GM23338 (cell line): ENCODE measurements at regions not wholly inside any gene's neighbourhood (a gene's known extent, or its start where the extent isn't known, plus 50 kb on each side); places are given as distances from the start of the nearest gene placed in this dataset.

Experiments used
- CREB1 ChIP-seq: fragments of 250-450 bp; sonication (Bioruptor Pico); IDR thresholded peaks from 2 replicates; pipeline ENCODE4 v1.5.0; 2020; ENCODE audit warnings: low read depth, mild to moderate bottlenecking, moderate library complexity
- CTCF ChIP-seq, 2 experiments: fragments of 200-600 bp in 1 of 2; sonication (generic) in 1 of 2; conservative IDR thresholded peaks; 2 replicates each; pipeline versions ENCODE4 v1.5.1 to v1.6.1; 2016 to 2017; ENCODE audit warnings: antibody characterized with exemption in 2 of 2, low read depth in 2 of 2, mild to moderate bottlenecking in 2 of 2, moderate library complexity in 1 of 2
- ETS1 ChIP-seq: IDR thresholded peaks from 2 replicates; pipeline ENCODE4 v1.6.1; 2016; ENCODE audit warnings: antibody characterized with exemption
- EZH2 ChIP-seq: fragments of 200-600 bp; sonication (generic); IDR thresholded peaks from one replicate; pipeline ENCODE4 v1.8.0; 2017; ENCODE audit warnings: antibody characterized with exemption, mild to moderate bottlenecking, low read depth; ENCODE audit not compliant: unreplicated experiment
- EZH2phosphoT487 ChIP-seq: fragments of 200-600 bp; sonication (generic); IDR thresholded peaks from one replicate; pipeline ENCODE4 v1.8.1; 2018; ENCODE audit warnings: antibody characterized with exemption; ENCODE audit not compliant: unreplicated experiment
- JUNB ChIP-seq: IDR thresholded peaks from one replicate; pipeline ENCODE4 v1.6.1; 2016; ENCODE audit warnings: antibody characterized with exemption; ENCODE audit not compliant: unreplicated experiment
- NANOG ChIP-seq: IDR thresholded peaks from 2 replicates; pipeline ENCODE4 v1.6.1; 2016; ENCODE audit warnings: antibody characterized with exemption, borderline replicate concordance
- POLR2AphosphoS5 ChIP-seq: IDR thresholded peaks from 2 replicates; pipeline ENCODE4 v1.6.1; 2016; ENCODE audit warnings: antibody characterized with exemption, low read depth
- REST ChIP-seq: IDR thresholded peaks from one replicate; pipeline ENCODE4 v1.6.1; 2018; ENCODE audit warnings: antibody characterized with exemption; ENCODE audit not compliant: unreplicated experiment
- ZNF114 ChIP-seq: fragments of 250-450 bp; sonication (Bioruptor Pico); IDR thresholded peaks from 2 replicates; pipeline ENCODE4 v1.5.0; 2020; ENCODE audit warnings: mild to moderate bottlenecking, moderate library complexity
- ZNF462 ChIP-seq: fragments of 250-450 bp; sonication (Bioruptor Pico); IDR thresholded peaks from 2 replicates; pipeline ENCODE4 v1.5.0; 2020; ENCODE audit warnings: mild to moderate bottlenecking, moderate library complexity

- TF ChIP-seq CTCF (conservative IDR thresholded peaks at IDR 0.05; ENCODE audit: low read depth in 2 of 2) (peak; percentile 64 to 80), REST (no peak), EZH2phosphoT487 (no peak), POLR2AphosphoS5 (0 out of 2 replicates have a peak, but pooled peaks have one; percentile 25), EZH2 (peak; percentile 33), ETS1 (no peak), ZNF462 (no peak), JUNB (no peak), NANOG (no peak), CREB1 (no peak; the same call in none of the 2 replicates), ZNF114 (no peak)
Measured at GRCh38 chr4:24472514-24473308, 111.6 kb downstream of the DHX15 start.
